HG02798 (cell line): ENCODE measurements at regions not wholly inside any gene's neighbourhood (a gene's known extent, or its start where the extent isn't known, plus 50 kb on each side); places are given as distances from the start of the nearest gene placed in this dataset.
"Not testable (repeated sequence)": the region's sequence is repeated elsewhere in the genome, so short reads cannot be mapped to it uniquely, and the experiment has no call there.

Source experiments
- ATAC-seq: cut with Tn5 transposase; IDR thresholded peaks from one replicate; pipeline ENCODE4 v1.9.1; 2021; ENCODE audit warnings: mild to moderate bottlenecking; ENCODE audit not compliant: unreplicated experiment, poor library complexity

- no peak for ATAC-seq
Observed at GRCh38 chr2:19000776-19001175, 357.6 kb downstream of the OSR1 start.

- ATAC-seq = no peak
Observed at GRCh38 chr2:18999198-18999597, 359.2 kb downstream of the OSR1 start.

DNA sequence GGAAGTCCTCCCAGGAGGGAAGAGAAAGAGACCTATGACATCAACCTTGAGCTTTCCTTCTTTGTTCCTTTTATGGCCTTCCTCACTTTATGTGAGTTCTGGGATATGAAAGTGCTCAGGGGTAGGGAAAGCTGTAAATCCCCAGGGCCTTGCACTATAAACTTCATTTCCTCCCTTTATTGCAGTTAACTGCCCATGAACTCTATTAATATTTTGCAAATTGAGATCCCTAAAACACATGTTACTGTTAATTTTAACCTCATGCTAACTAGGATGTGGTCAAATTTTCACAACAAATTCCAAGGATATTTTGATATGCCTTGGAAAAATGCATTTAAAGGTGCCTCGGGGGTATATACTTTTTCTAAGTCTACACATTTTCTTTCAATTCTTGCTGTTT is 359.9 kb downstream of the OSR1 start:
- no peak for ATAC-seq

DNA sequence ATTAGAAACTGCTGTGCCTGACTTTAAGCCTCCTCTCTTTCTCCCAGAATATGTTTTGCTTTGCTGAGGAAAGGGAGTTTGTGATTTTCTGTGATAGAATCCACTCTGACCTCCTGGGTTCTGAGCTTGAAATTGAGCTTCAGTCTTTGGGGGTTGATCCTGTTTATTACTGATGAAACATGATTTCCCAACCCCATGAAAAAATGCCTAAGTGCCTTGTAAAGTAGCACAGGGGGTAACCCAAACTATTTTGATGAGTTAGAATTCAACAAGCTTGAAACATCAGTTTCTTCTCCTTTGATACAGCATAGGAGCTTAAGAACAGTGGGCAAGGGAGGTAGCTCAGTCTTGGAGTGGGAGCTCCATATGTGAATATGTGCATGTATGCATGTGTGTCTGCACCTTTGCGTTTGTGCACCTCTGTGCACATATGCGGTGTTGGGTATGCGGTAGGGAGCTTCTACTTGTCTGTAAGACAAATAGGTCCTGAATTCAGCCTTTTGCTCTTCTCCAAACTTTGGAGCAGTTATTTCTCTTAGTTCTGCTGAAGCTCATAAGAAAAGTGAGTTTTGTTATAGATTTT is 364.6 kb downstream of the OSR1 start:
- no peak for ATAC-seq

- no peak for ATAC-seq
Observed at GRCh38 chr2:18991177-18992168, 366.9 kb downstream of the OSR1 start.

- no peak for ATAC-seq
Observed at GRCh38 chr2:18988631-18989232, 369.7 kb downstream of the OSR1 start.

DNA sequence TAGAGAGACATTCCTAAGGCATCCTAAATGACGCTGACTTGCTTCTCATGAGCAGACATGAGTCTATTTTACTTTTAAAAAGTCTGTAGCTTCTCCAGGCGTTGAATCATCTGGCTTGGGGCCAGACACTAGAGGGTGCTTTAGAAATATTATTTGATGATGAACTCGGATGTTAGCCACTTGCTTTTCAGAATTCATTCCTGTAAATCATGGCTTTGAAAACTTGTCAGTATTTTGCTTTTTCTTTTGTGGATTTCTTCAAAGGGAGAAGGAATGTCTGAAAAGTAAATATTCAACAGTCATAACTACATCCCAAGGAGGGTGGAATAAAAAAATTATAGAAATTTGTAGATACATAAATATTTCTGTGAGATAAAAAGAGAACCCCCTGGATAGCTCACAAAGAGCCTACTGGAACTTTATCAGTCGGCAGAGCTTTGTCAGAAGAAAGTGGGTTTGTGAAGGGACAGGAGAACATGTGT is 370.8 kb downstream of the OSR1 start:
- no peak for ATAC-seq

DNA sequence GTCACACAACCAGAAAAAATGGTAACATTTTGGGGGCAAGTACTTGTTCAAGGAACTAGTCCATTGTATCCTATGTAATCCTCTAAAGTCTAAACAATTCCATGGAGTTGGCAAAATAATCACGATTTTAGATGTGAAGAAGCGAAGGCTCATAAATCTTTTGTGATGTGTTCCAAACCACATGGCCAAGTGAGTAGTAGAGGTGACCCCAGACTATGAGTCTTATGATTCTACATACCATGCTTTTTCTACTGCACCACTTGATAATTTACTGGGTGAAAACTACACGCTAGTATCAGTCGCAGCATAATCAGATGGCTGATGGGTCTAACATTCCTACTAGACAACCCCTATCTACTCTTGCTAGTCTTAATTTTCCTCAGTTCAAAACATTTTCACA is 371.4 kb downstream of the OSR1 start:
- no peak for ATAC-seq

- no peak for ATAC-seq
Observed at GRCh38 chr2:18986046-18986445, 372.4 kb downstream of the OSR1 start.

- ATAC-seq = no peak
Observed at GRCh38 chr2:18980786-18981430, 377.5 kb downstream of the OSR1 start.

GRCh38 chr2:18980104-18980785 is 378.2 kb downstream of the OSR1 start:
- no peak for ATAC-seq

DNA sequence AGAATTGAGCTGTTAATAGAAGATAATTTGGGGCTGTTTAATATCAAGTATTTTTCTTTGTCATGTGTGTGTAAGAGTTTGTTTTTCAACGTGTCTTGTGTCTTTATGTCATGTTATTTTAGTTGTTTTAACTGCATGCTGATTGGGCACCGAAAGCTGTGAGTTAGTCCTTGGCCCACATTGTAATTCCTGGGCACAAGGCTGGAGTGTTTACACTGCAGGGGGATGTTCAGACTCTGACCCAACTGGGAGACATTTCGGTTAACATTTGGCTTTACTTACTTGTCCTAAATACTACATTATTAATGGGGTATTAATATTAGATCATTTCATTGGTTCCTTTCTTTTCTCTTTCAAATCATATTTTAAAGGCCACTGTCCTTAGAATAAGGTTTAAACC is 381.0 kb downstream of the OSR1 start:
- ATAC-seq = no peak

- ATAC-seq = peak; percentile 76
Observed at GRCh38 chr2:18976168-18976961, 382.1 kb downstream of the OSR1 start.

DNA sequence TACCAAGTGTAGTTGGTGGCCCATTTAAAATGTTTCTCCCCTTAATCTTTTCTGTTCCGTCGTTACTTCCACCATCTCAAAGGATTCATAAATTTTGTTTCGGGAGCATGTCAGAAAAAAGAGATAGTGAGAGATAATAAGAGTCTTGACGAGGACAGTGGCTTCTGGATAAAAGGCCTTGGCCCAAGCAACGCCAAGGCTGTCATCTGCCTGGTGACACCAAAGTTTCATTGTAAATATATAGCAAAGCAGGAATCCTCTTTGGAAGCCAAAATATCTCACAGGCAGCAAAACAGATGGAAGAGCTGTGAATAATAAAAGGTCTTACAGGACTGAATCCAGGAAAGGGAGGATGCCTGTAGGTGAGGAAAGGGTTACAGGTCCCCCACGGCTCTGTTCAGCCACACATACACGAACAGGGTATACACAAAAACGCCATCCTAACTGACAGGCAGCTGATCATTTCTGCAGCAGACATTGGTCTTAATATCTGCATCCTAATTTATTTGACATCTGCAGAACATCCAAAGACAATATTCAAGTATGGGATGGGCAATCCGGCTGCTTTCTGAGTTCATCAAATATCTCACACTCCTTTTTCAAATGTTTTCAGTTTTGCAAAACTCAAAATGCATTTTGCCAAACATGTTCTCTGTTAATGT is 382.8 kb downstream of the OSR1 start:
- ATAC-seq = no peak

DNA sequence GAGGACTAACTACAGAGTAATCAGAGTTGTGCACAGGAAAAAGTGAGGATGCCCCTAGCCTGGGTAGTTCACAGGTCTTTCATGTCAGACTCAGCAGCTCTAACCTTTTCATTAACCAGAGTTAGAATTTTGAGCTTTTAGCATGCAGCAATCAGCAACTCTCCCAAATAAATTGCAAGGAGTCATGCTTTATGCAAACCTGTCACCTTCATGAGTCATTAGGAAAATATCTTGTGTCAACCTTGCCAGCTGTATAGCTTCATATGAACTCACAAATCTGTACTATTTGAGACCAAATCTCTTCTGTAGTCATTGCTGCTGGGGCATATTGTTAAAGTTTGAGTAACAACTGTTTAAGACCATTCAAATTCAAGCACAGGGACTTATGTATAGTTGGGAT is 382.3 kb upstream of the NT5C1B start:
- no peak for ATAC-seq

GRCh38 chr2:18971069-18971378 is 381.7 kb upstream of the NT5C1B start:
- no peak for ATAC-seq

GRCh38 chr2:18966131-18966530 is 376.8 kb upstream of the NT5C1B start:
- ATAC-seq = no peak

DNA sequence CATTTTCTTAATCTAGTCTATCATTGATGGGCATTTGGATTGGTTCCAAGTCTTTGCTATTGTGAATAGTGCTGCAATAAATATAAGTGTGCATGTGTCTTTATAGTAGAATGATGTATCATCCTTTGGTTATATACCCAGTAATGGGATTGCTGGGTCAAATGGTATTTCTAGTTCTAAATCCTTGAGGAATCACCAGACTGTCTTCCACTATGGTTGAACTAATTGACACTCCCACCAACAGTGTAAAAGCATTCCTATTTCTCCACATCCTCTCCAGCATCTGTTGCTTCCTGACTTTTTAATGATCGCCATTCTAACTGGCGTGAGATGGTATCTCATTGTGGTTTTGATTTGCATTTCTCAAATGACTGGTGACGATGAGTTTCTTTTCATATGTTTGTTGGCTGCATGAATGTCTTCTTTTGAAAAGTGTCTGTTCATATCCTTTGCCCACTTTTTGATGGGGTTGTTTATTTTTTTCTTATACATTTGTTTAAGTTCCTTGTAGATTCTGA is 374.4 kb upstream of the NT5C1B start:
- ATAC-seq = not testable (repeated sequence)

GRCh38 chr2:18961991-18962421 is 372.6 kb upstream of the NT5C1B start:
- ATAC-seq = no peak
